Caco-2 (cell line): ENCODE measurements at regions not wholly inside any gene's neighbourhood (a gene's known extent, or its start where the extent isn't known, plus 50 kb on each side); places are given as distances from the start of the nearest gene placed in this dataset.

Experiments used
- BruUV-seq: library from RNA; stranded (reverse); fragments of 400-500 nt; replicated peaks from 2 replicates; lab custom pipeline; 2021; lab: Mats Ljungman, UMichigan
- CTCF ChIA-PET: fragments of 300-600 bp; sonication (Branson Sonifier 250); formaldehyde crosslinking; loops from one replicate; lab custom pipeline; 2022; ENCODE audit warnings: antibody characterized with exemption; lab: Charles Lee
- POLR2A ChIA-PET: fragments of 300-600 bp; sonication (Branson Sonifier 250); formaldehyde crosslinking; loops from one replicate; lab custom pipeline; 2022; ENCODE audit warnings: antibody characterized with exemption; lab: Charles Lee
- DNase-seq, 2 experiments: peaks; one replicate each; pipeline versions ENCODE4 v3.0.0 to v3.0.0-alpha.2; 2020 to 2022
- H3K27me3 ChIP-seq: replicated peaks from 2 replicates; pipeline ENCODE4 v1.6.0; 2011; ENCODE audit warnings: low read length; ENCODE audit not compliant: control insufficient read depth, insufficient read depth
- H3K36me3 ChIP-seq: 2 replicates; pipeline ENCODE4 v1.5.1; 2011; ENCODE audit warnings: low read length; ENCODE audit not compliant: control insufficient read depth, insufficient read depth
- H3K4me1 ChIP-seq: fragments of 250-450 bp; sonication (Bioruptor Pico); 2 replicates; pipeline ENCODE4 v1.5.1; 2020; ENCODE audit warnings: mild to moderate bottlenecking
- H3K4me3 ChIP-seq: 2 replicates; pipeline ENCODE4 v1.5.1; 2011; ENCODE audit warnings: low read depth, mild to moderate bottlenecking, control low read depth, low read length
- H3K9me3 ChIP-seq: fragments of 250-450 bp; sonication (Bioruptor Pico); 2 replicates; pipeline ENCODE4 v1.5.1; 2020; ENCODE audit warnings: mild to moderate bottlenecking, moderate library complexity
- H3K27ac Mint-ChIP-seq: one replicate; pipeline ENCODE4 v1.8.0; 2022; ENCODE audit warnings: mixed read lengths; ENCODE audit not compliant: unreplicated experiment
- H3K27me3 Mint-ChIP-seq: one replicate; pipeline ENCODE4 v1.8.0; 2022; ENCODE audit warnings: mixed read lengths; ENCODE audit not compliant: insufficient read depth, unreplicated experiment
- H3K36me3 Mint-ChIP-seq: one replicate; pipeline ENCODE4 v1.8.0; 2022; ENCODE audit warnings: mild to moderate bottlenecking, mixed read lengths; ENCODE audit not compliant: insufficient read depth, unreplicated experiment
- H3K4me1 Mint-ChIP-seq: one replicate; pipeline ENCODE4 v1.8.0; 2022; ENCODE audit warnings: low read depth, mixed read lengths; ENCODE audit not compliant: unreplicated experiment
- H3K4me3 Mint-ChIP-seq: one replicate; pipeline ENCODE4 v1.8.0; 2022; ENCODE audit warnings: mild to moderate bottlenecking, moderate library complexity, mixed read lengths; ENCODE audit not compliant: unreplicated experiment
- H3K9me3 Mint-ChIP-seq: one replicate; pipeline ENCODE4 v1.8.0; 2022; ENCODE audit warnings: mixed read lengths; ENCODE audit not compliant: unreplicated experiment
- CTCF ChIP-seq, 2 experiments: fragments of 200-600 bp in 1 of 2; IDR thresholded peaks; 1 replicate in 1 of 2; 2 replicates in 1 of 2; pipeline versions ENCODE4 v1.5.1 to v1.8.0; 2011 to 2022; ENCODE audit warnings: antibody characterized with exemption in 1 of 2, control low read depth in 1 of 2, inconsistent platforms in 1 of 2, low read depth in 1 of 2, low read length in 1 of 2, mild to moderate bottlenecking in 1 of 2, moderate library complexity in 1 of 2; ENCODE audit not compliant: insufficient read depth in 1 of 2, severe bottlenecking in 1 of 2, unreplicated experiment in 1 of 2
- intact Hi-C: fragments of 100-400 bp; cut with micrococcal nuclease; formaldehyde crosslinking; loops from one replicate; pipeline ENCODE4 v1.10.0; 2022; ENCODE audit not compliant: unreplicated experiment

- H3K4me1 Mint-ChIP-seq, result no peaks in the 10 kb centered on the region
- H3K27me3 Mint-ChIP-seq, result peaks cover 19% of the 10 kb centered on the region
- no peak overlapping the region for H3K4me3 ChIP-seq
- no peaks in the 10 kb centered on the region for H3K36me3 Mint-ChIP-seq
- H3K27me3 ChIP-seq, result peaks cover 2% of the 10 kb centered on the region; the same call in 1 of the 2 replicates
- no peak for TF ChIP-seq CTCF (IDR thresholded peaks at IDR 0.05; ENCODE audit: insufficient read depth in 1 of 2, low read depth in 1 of 2, low read length in 1 of 2, severe bottlenecking in 1 of 2, unreplicated experiment in 1 of 2)
- DNase-seq, result no peak
- no TSS peak for BruUV-seq
- no peak overlapping the region for H3K4me3 Mint-ChIP-seq
- no peaks in the 10 kb centered on the region for H3K9me3 Mint-ChIP-seq
- intact Hi-C loops, result no loop called here
- no peaks in the 10 kb centered on the region for H3K36me3 ChIP-seq
- POLR2A ChIA-PET, result no interaction called here
- CTCF ChIA-PET, result no interaction called here
- no peak overlapping the region for H3K27ac Mint-ChIP-seq
- no peaks in the 10 kb centered on the region for H3K4me1 ChIP-seq
- peaks cover 3% of the 10 kb centered on the region; the same call in 1 of the 2 replicates for H3K9me3 ChIP-seq
Measured at GRCh38 chr20:60250251-60250650, 292.0 kb downstream of the CDH26 start.

DNA sequence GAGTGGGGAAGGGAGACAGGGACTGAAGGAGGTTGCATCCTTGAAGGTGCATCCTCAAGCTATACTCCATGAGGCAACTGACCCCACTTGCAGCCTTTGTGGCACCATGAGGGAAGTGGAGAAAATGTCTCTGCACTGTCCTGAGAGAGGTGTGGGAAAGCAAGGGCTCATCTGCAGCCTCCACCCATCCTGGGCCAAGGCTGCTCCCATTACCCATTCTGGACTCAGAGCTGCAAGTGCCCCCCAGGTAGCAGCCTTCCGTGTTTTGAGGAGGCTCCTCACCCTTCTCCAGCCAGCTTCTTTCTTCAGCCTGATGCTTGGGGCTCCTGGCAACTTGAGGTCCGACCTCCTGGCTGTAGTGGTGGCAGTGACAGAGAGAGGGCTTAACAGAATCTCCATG, 294.6 kb downstream of the CDH26 start:
- TF ChIP-seq CTCF (IDR thresholded peaks at IDR 0.05; ENCODE audit: insufficient read depth in 1 of 2, low read depth in 1 of 2, low read length in 1 of 2, severe bottlenecking in 1 of 2, unreplicated experiment in 1 of 2), result no peak
- no peak overlapping the region for H3K4me3 Mint-ChIP-seq
- Histone ChIP-seq H3K9me3 (peaks cover 3% of the 10 kb centered on the region; the same call in 1 of the 2 replicates), H3K4me1 (no peaks in the 10 kb centered on the region), H3K36me3 (no peaks in the 10 kb centered on the region), H3K4me3 (no peak overlapping the region), H3K27me3 (peaks cover 2% of the 10 kb centered on the region; the same call in 1 of the 2 replicates)
- POLR2A ChIA-PET, result no interaction called here
- intact Hi-C loops, result no loop called here
- CTCF ChIA-PET, result interaction anchor here (0.7 to 0.8 kb wide), 2 partner anchors 483 to 785 kb away, joined by 3 read pairs; no protein-coding TSS in a partner anchor
- no peak overlapping the region for H3K27ac Mint-ChIP-seq
- peaks cover 30% of the 10 kb centered on the region for H3K27me3 Mint-ChIP-seq
- no peaks in the 10 kb centered on the region for H3K4me1 Mint-ChIP-seq
- H3K9me3 Mint-ChIP-seq, result no peaks in the 10 kb centered on the region
- no TSS peak for BruUV-seq
- no peaks in the 10 kb centered on the region for H3K36me3 Mint-ChIP-seq
- no peak for DNase-seq

GRCh38 chr20:60253471-60253870, 295.2 kb downstream of the CDH26 start:
- TF ChIP-seq CTCF (IDR thresholded peaks at IDR 0.05; ENCODE audit: insufficient read depth in 1 of 2, low read depth in 1 of 2, low read length in 1 of 2, severe bottlenecking in 1 of 2, unreplicated experiment in 1 of 2), result peak in 1 of 2 experiments; percentile 10
- H3K4me1 Mint-ChIP-seq, result no peaks in the 10 kb centered on the region
- no peaks in the 10 kb centered on the region for H3K4me1 ChIP-seq
- H3K9me3 Mint-ChIP-seq, result no peaks in the 10 kb centered on the region
- DNase-seq, result no peak
- no peak overlapping the region for H3K4me3 Mint-ChIP-seq
- POLR2A ChIA-PET, result no interaction called here
- H3K36me3 Mint-ChIP-seq, result no peaks in the 10 kb centered on the region
- H3K36me3 ChIP-seq, result no peaks in the 10 kb centered on the region
- CTCF ChIA-PET, result no interaction called here
- intact Hi-C loops, result no loop called here
- no peak overlapping the region for H3K27ac Mint-ChIP-seq
- peaks cover 2% of the 10 kb centered on the region; the same call in 1 of the 2 replicates for H3K27me3 ChIP-seq
- peaks cover 36% of the 10 kb centered on the region for H3K27me3 Mint-ChIP-seq
- peaks cover 3% of the 10 kb centered on the region; the same call in 1 of the 2 replicates for H3K9me3 ChIP-seq
- BruUV-seq, result no TSS peak
- H3K4me3 ChIP-seq, result no peak overlapping the region
